ENCODE measurements at regions not wholly inside any gene's neighbourhood (a gene's known extent, or its start where the extent isn't known, plus 50 kb on each side); places are given as distances from the start of the nearest gene placed in this dataset.
"Not testable (repeated sequence)": the region's sequence is repeated elsewhere in the genome, so short reads cannot be mapped to it uniquely, and the experiment has no call there.

DNA sequence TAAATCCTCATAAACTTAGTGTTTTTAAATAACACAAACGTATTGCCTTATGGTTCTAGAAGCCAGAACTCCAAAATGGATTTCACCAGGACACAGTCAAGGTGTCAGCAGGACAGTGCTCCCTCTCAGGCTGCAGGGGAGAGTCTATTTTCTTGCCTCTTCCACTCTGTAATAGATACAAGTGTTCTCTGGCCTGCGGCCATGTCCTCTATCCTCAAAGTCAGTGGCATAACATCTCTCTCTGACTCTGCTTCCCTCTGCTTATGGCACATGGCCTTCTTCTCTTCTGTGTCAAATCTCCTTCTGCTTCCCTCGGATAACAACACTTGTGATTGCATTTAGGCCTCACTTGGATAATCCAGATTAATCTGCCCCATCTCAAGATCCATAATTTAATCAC, 129.4 kb upstream of the OR13F1 start:
- no peak overlapping the region for H3K4me3 ChIP-seq (ENCODE audit: low read depth, low read length)
- in situ Hi-C loops (cut with HindIII; ENCODE audit: low pct_ligation_motif_present, low sequenced_read_pairs): no loop called here
- TF ChIP-seq, protein P1, sequence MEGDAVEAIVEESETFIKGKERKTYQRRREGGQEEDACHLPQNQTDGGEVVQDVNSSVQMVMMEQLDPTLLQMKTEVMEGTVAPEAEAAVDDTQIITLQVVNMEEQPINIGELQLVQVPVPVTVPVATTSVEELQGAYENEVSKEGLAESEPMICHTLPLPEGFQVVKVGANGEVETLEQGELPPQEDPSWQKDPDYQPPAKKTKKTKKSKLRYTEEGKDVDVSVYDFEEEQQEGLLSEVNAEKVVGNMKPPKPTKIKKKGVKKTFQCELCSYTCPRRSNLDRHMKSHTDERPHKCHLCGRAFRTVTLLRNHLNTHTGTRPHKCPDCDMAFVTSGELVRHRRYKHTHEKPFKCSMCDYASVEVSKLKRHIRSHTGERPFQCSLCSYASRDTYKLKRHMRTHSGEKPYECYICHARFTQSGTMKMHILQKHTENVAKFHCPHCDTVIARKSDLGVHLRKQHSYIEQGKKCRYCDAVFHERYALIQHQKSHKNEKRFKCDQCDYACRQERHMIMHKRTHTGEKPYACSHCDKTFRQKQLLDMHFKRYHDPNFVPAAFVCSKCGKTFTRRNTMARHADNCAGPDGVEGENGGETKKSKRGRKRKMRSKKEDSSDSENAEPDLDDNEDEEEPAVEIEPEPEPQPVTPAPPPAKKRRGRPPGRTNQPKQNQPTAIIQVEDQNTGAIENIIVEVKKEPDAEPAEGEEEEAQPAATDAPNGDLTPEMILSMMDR (IDR thresholded peaks at IDR 0.05; ENCODE audit: low read depth, low read length, missing control alignments): no peak

DNA sequence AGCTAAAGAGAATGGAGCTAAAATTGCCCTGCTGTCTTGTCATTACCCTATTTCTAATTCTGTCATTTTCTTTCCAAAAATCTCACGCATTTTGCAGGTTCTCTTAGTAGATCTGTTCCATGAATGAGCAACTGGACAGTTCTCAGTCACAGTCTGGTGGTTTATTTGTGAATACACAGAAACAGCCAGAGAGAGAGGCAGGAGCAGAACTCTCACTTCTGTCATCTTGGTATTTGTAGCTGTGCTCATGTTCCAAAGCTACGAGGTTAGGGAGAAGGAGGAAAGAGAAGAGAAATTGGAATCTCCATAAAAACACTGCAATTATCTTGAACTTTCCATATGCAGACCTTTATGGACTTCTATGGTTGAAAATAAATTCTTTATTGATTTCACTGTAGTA, 118.0 kb upstream of the OR13F1 start:
- TF ChIP-seq, protein P1 (IDR thresholded peaks at IDR 0.05; ENCODE audit: low read depth, low read length, missing control alignments): no peak
- Histone ChIP-seq H3K27me3 (replicated peaks) (no peaks in the 10 kb centered on the region), H3K36me3 (replicated peaks) (no peaks in the 10 kb centered on the region), H3K27ac (no peak overlapping the region), H3K4me3 (ENCODE audit: low read depth, low read length) (no peak overlapping the region)
- DNase-seq: no peak
- in situ Hi-C loops (cut with HindIII; ENCODE audit: low pct_ligation_motif_present, low sequenced_read_pairs): no loop called here

More for the DNA sequence above, 129.4 kb upstream of the OR13F1 start:
- no peak for DNase-seq
- H3K27ac ChIP-seq: no peak overlapping the region
- no peaks in the 10 kb centered on the region for H3K27me3 ChIP-seq (replicated peaks)
- H3K36me3 ChIP-seq (replicated peaks): no peaks in the 10 kb centered on the region

DNA sequence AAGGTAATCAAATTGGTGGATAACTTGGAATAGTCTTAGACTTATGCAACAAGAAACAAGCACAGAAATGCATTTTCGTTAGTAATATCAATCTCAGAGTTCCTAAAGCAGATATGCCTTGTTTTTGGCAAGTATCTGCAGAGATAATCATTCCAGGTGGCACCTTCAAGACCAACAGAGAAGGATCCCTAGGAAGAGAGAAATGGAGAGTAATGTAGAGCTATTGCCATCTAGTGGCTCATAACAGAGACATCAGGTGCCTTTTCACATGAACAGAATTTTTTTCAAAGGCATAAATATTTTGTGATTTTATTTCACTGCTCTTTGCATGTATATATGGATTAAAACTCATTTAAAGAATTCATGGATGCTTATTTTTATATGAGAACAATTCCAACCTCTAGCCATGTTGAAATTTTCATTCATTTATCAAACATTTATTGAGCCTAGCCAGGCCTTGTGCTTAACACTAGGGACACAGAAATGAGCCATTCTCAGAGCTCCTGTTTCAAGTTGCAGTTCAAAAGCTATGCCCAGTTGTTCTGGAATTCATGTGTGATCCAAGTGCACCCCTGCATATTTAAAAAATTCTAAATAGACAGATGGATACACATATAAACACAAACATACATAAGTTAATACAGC, 117.5 kb upstream of the OR13F1 start:
- in situ Hi-C loops (cut with HindIII; ENCODE audit: low pct_ligation_motif_present, low sequenced_read_pairs): no loop called here

DNA sequence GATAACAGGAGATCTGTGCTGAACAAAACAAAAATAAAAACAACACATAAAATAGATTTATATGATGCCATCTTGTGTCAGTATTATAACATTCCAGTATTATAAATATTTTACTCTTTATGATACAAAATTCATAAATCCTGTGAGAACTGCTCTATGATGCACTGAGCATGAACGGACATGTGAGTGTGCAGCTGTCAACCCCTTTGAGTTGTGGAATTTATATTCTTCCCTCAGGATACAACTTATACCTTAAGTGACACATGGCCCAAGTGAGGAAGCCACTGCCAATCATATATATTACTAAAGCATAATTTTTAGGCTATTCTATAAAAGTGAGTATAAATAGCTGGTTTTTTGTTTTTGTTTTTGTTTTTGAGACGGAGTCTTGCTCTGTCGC, 116.0 kb upstream of the OR13F1 start:
- in situ Hi-C loops (cut with HindIII; ENCODE audit: low pct_ligation_motif_present, low sequenced_read_pairs): no loop called here
- no peak for DNase-seq
- no peaks in the 10 kb centered on the region for H3K36me3 ChIP-seq (replicated peaks)
- H3K4me3 ChIP-seq (ENCODE audit: low read depth, low read length): no peak overlapping the region
- TF ChIP-seq, protein P1 (IDR thresholded peaks at IDR 0.05; ENCODE audit: low read depth, low read length, missing control alignments): no peak
- H3K27me3 ChIP-seq (replicated peaks): no peaks in the 10 kb centered on the region
- no peak overlapping the region for H3K27ac ChIP-seq

More for the DNA sequence above, 117.5 kb upstream of the OR13F1 start:
- no peak overlapping the region for H3K4me3 ChIP-seq (ENCODE audit: low read depth, low read length)
- no peaks in the 10 kb centered on the region for H3K27me3 ChIP-seq (replicated peaks)
- TF ChIP-seq, protein P1 (IDR thresholded peaks at IDR 0.05; ENCODE audit: low read depth, low read length, missing control alignments): peak; percentile 63
- no peak overlapping the region for H3K27ac ChIP-seq
- peak; percentile 17 for DNase-seq
- H3K36me3 ChIP-seq (replicated peaks): no peaks in the 10 kb centered on the region

DNA sequence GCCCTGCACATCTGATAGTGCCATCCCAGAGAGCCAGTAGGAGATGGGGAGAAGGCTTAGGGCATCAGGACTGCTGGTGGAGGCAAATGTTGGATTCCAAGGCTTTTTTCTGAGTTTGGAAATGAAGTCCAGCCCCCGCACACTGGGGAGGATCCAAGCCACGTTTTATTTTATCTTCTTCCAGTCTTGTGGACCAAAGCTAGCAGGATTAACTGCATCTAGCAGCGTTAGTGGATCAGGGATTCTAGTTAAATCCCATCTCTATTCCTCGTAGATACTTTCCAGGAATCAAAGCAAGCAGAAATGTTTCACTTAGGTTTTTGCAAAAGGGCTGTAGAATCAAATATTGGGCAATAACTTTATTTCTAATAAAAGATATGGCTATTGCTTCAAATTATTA, 114.7 kb upstream of the OR13F1 start:
- Histone ChIP-seq H3K27ac (no peak overlapping the region), H3K36me3 (replicated peaks) (no peaks in the 10 kb centered on the region), H3K4me3 (ENCODE audit: low read depth, low read length) (no peak overlapping the region), H3K27me3 (replicated peaks) (no peaks in the 10 kb centered on the region)
- no peak for DNase-seq
- TF ChIP-seq, protein P1 (IDR thresholded peaks at IDR 0.05; ENCODE audit: low read depth, low read length, missing control alignments): no peak
- in situ Hi-C loops (cut with HindIII; ENCODE audit: low pct_ligation_motif_present, low sequenced_read_pairs): no loop called here

DNA sequence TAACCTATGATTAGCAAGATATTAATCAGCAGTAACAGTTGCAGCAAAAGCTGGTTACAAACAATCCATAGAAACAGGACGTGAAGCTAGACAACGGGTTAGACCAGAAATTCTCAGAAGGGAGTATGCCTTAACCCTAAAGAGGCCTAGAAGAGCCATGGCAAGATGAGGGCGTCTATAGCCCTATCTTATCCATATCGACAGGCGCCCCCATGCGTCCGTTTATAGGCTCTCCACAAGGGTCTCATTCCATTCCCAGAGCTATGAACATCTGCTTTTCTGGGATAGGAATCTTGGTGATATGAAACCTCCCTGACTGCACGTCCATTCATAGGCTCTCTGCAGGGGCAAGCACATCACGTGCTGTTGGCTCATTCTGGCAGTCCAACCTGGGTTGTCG, 109.2 kb upstream of the OR13F1 start:
- H3K27ac ChIP-seq; H3K27me3 ChIP-seq (replicated peaks); H3K4me3 ChIP-seq (ENCODE audit: low read depth, low read length); in situ Hi-C loops (cut with HindIII; ENCODE audit: low pct_ligation_motif_present, low sequenced_read_pairs); H3K36me3 ChIP-seq (replicated peaks): not testable (repeated sequence)
- peak; percentile 4 for DNase-seq
- TF ChIP-seq, protein P1 (IDR thresholded peaks at IDR 0.05; ENCODE audit: low read depth, low read length, missing control alignments): peak; percentile 18

Data from brain microvascular endothelial cell (primary cell).